NAMALWA (cell line): ENCODE measurements at regions not wholly inside any gene's neighbourhood (a gene's known extent, or its start where the extent isn't known, plus 50 kb on each side); places are given as distances from the start of the nearest gene placed in this dataset.

Source experiments
- DNase-seq: peaks from one replicate; pipeline ENCODE4 v3.0.0-alpha.2; 2015; ENCODE audit warnings: low spot score

DNA sequence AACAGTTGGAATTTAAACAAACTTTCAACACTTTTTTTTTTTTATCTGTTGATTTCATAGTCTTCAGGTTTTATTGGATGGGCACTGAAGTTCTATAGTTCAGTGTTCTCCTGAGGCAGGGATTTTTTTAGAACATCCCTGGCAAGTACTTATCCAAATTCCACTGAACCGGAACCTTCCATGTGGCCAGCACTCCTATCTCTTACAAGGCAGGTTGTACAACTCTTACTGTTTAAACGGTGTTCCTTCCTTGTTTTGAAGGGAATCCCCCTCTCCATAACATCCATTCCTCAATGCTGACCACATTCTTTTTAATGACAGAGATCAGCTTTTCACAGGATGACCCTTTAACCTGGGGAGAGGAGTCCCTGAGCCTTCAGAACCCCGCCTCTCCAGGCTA lies 238.9 kb upstream of the CTBP2 start:
- no peak for DNase-seq

DNA sequence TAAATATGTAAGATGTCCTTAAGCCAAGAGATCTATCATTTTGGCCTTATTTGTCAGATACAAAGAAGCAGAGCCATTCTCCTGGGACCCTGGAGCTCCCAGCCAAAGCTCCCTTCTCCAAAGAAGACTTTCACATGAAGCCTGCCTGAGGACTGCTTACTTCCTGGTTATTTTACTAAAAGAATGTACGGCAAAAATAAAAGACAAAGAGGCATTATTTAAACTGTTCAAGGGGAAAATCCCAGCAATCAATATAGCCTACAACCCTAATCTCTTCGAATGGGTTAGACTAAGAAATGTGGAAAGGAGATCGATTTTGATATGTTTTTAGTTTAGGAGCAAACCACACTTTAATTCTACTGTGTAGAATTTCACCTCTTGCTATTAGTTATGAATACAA lies 237.9 kb upstream of the CTBP2 start:
- no peak for DNase-seq

DNA sequence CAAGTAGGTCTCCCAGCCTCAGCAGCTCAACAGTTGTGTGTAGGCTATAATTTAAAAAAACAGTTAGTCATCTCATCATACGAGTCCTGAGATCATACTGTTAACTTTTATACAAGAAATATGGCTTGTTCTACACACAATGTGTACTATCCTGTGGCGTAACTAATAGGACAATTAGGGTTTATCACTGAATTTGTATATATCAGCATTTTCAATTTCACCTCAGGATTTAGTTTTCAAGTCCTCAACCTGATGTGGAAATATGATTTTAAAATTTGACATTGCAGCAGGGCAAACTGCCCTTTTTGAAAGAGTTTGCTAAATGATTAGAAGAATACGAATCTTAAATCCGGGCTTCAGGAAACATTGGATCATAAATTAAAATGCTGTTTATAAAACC lies 237.2 kb upstream of the CTBP2 start:
- DNase-seq, result no peak

DNA sequence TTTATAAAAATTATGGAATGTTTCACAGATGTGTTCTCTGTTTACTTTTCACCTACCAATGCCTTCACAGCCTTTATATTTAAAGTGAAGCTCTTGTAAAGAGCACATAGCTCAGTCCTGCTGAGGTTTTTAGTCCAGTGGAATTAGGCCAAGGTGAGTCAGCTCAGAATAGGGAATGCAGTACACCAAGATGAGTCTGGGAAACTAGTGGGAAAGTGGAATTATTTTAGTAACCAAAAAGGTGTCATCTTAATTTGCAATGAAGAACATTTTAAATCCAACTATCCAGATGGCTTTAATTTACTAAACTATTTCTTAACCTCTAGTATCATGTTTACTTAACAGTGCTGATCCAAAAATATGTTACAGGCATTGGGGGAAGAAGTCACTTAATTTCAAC lies 236.3 kb upstream of the CTBP2 start:
- DNase-seq, result no peak

DNA sequence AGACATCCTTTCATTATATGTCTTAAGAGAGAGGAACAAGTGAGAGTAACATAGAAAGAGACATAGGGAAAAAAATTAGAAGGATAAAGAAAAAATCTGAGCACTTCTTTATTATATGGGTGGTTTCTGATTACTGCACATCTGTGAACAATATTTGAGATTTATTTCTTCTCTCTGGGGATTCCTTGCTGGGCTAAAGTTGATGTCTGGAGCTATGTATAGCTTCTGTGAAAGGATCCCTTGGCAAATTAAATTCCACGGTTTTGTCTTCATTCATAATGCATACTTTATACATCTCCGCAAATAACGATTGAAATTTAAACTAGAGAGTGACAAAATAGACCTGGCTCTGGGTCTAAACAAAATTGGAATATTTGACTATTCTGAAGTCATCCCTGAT lies 232.2 kb upstream of the CTBP2 start:
- no peak for DNase-seq

DNA sequence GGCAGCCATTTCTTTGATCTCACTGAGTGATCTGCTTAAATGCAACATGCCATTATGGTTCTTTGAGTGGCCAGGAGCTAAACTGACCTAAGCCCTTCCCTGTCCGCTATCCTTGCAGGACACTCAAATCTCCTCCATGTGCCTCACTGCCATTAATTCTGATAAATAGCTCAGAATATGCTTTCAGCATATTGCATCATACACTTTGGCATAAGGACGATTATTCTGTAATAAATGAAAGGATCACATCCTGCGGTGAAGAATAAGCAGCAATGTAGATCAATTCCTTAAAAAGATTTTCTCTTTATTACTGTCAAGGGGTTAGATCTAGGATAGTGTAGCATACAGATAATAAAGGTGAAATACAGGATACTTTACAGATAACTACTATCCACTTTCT lies 231.8 kb upstream of the CTBP2 start:
- no peak for DNase-seq

DNA sequence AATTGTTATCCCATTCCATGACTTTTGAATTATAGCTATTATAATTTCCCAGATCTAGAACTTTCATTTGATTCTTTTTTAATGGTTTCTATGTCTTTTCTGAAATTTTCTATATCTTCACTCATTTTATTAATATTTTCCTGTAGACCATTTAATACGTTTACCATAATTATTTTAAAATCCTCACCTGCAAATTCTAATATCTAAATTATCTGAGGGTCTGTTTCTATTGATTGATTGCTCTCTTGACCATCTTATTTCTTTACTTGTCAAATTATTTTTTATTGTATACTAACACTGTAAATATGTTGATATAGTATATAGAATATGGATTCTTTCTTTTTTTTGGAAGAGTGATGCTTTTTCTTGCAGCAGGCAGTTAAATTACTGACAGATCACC lies 229.3 kb upstream of the CTBP2 start:
- DNase-seq, result no peak

DNA sequence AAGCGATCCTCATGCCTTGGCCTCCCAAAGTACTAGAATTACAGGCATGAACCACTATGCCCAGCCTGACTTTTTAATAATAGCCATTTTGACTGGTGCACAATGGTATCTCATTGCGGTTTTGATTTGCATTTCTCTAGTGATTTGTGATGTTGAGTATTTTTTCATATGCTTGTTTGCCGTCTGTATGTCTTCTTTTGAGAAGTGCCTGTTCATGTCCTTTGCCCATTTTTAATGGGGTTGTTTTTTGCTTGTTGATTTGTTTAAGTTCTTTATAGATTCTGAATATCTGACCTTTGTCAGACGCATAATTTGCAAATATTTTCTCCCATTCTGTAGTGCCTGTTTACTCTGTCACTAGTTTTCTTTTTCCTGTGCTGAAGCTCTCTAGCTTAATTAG lies 219.2 kb upstream of the CTBP2 start:
- no peak for DNase-seq

DNA sequence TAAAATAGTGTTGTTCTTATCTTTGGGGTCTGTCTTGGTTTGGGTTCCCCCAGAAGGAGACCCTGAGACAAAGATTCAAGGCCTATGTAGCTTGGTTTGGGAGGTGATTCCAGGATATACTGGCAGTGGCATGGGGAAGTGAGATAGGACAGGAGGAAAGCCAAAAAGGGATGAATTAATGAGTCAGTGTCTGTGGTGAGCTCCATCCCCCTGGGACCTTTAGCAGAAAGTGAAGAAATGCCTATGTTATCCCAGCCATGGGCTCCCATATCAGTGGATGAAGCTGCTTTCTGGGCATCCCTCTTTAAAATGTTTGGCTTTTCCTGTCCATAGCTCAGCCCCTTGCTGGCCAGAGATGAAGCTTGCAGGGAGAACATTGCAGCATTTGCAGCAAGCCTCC lies 217.0 kb upstream of the CTBP2 start:
- DNase-seq, result no peak

DNA sequence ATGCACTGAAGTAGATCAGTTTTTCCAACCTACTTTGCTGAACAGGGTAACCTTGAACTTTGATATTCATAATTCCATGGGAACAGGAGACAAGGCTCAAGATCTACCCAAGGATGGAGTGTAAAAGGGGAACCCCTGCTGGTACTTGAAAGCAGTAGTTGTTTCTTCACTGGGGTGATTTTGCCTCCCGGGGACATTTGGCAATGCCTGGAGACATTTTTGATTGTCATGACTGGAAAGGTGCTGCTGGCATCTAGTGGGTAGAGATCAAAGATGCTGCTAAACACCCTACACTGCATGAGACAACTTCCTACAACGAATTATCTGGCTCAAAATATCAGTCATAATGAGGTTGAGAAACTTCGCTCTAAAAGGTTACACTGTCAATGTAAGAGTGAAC lies 214.8 kb upstream of the CTBP2 start:
- no peak for DNase-seq

DNA sequence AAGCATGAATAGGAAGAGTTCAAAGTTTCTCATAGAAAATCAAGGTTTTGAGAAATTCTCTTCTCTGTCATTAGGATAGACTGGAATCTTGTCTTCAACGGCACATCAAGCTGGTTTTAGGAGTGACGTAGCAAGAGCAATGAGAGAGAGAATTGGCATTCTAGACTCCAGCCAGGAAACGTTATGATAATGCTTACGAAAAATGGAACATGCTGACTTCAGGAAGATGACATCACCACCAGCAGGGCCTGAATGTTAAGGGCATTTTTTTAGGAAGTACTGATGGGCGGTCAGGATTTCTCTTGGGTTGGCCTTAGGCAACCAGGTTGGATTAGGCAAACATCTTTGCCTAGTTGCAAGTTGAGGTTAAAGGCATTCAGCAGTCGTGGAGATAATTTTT lies 213.2 kb upstream of the CTBP2 start:
- DNase-seq, result no peak

DNA sequence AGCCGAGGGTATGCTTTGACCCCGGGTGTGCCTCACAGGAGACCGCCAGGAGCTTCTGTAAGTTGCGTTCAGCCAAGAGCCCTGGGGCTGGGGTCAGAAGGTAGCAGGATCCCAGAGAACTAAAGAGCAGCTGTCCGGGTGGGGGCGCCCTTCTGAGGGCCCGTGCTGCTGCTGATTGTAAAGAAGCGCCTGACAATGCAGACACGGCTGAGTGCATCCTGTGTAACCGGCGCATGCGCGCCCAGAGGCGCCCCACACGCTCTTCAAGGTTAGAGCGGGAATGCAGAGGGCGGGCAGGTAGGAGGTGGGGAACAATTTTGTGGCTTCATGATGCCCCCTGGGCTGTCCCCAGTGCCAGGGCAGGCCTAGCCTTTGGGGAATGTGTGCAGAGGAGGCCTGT lies 210.2 kb upstream of the CTBP2 start:
- no peak for DNase-seq

DNA sequence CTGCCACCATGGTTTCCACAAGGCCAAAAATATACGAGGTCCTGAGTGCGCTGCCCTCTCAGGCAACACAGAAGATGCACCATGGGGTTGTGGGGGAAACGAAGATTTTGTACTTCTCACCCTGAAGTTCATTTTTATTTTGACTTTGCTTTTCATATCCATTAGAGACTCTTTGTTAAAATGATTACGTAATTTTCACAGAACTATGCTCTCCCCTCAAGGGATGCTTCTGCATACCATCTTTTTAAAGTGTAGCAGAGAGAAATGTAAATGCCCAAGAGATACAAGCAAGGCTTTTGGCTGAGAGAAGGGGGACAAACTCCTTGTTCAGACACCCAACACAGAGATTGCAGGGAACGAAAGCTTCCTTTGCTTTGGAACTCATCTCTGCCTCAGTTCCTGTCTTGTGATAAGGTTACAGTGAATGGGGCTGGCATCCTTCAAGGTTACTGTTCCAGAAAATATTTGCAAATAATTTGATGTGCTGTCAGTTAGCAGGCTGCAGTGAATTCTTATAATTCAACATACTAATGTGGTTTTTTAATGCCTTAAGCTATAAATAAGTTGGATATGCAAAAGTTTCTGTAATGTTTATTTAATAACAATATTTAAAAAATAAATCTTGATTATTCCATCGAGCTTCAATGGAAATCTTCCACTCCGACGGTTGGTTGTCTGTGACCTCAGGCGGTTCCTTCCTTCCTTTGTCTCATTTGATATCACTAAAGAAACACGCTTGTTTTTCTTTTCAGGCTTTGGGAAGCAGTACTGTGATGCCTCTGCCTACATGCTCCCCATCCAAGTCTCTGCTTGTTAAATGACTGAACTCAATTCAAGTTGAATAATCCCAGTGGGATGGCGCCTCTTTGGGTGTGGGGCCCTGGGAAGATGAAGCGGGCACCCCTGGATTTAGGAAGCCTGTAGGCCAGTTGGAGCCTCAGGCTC lies 209.3 kb upstream of the CTBP2 start:
- no peak for DNase-seq

DNA sequence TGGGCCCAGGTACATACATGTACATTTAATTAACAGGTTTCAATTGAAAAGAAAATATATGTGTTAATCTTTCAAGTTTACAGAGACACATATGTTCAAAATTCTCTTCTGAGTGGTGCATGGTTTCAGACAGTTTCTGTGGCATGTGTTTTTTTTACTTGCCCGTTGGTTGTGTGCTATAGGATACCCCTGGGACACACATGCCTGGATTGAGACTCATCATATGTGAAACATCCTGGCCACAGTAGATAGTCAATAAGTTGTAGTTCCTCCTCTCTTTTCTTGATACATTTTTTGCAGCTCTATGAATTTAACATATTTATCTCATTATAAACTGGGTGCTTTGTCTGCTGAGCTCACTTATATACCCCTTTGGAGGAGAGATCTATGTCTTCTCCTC lies 207.8 kb upstream of the CTBP2 start:
- no peak for DNase-seq

DNA sequence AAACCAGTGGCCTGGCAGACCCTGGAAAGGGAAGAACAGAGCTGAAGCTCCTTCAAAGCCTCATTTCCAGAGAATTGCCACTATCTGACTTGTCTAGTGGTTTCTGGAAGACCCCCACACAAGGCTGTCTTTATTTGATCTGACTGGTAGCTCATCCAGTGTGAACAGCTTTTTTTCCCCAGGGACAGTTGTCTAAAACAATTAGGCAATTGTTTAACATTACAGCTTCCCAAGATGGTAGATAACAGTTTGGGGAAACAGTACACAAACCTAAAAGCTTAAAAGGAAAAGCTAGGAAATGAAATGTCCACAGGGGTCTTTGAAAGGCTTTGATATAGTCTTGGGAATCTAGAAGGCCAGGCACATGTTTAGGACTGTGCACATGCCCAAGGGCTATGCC lies 203.4 kb upstream of the CTBP2 start:
- no peak for DNase-seq

DNA sequence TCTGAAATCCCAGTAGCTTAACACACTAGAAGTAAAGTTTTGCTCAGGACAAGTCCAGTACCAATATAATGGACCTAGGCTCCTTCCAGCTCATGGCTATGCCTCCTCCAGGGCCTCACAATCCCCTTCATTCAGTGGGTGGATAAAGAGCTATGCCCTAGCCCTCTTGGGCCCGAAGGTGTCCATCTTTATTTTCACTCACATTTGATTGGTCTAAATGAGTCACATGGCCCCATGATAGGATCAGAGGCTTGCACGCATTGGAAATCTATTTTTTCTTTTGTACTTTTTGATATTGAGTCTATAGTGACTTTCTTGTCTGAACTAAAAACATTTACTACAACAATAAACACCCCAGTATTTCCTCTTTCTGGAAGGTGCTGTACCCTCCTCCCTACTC lies 202.6 kb upstream of the CTBP2 start:
- no peak for DNase-seq

DNA sequence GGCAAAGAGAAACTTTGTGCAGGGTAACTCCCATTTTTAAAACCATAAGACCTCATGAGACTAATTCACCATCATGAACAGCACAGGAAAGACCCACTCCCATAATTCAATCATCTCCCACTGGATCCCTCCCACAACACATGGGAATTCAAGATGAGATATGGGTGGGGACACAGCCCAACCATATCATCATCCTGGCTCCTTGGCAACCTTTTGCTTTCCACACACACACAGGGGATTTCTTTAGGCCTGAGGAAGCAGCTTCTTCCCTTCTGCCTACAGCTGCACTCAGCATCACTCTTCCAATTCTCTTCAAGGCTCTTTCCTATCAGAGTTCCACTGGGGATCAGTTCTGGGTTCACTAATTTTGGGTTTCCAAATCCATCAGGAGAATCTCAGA lies 199.0 kb upstream of the CTBP2 start:
- DNase-seq, result no peak

DNA sequence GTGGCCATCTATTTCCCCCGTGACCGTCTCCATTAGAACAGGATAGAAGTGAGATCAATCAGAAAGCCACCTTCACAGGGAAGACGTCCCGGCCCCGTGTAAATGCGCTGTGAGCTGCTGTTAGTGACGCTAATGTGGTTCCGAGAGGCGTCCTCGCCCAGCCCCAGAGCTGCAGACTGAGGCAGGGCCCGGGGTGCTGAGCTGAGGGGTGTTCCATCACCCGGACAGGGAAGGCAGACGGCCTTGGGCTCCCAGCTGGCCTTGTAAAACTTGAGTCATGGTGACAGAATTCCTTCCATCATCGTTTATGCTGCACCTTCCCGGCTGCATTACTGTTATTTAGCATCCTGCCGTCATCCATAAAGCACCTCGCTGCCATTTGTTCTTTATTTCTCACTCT lies 195.3 kb upstream of the CTBP2 start:
- DNase-seq, result no peak

DNA sequence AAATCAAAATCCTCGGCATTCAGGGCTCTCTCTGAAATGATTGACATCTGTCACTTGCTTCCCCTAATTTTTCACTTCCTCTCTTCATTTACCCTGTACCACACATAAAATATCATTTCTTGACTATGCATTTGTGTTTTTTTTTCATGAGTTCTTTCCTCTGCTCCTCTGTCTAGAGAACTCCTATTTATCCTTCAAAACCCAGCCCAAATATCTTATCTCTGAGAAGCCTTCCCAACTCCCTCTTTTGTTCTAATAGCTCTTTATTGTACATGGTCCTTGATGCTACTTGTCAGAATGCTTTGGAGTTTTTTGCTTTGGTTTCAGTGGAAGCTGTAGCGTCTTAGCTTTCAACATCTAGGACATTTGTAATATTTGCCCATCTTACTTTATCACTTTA lies 190.2 kb upstream of the CTBP2 start:
- no peak for DNase-seq

DNA sequence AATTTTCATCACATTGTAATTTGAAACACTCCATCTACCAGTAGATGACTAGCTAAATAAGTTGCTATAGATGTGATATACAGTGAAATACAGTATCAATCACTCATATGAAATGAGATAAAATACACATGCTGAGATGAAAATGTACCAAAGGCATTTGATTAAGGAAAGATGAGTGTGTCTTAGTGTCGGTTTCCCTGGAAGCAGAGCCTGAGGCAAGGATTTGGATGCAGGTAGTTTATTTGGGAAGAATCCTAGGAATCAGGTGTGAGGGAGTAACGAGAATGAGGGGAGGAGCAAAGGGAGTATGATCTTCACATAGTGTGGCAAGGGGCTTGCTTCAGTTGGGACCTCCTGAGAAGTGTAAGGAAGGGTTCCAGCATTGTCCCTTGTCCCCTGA lies 188.2 kb upstream of the CTBP2 start:
- DNase-seq, result no peak

DNA sequence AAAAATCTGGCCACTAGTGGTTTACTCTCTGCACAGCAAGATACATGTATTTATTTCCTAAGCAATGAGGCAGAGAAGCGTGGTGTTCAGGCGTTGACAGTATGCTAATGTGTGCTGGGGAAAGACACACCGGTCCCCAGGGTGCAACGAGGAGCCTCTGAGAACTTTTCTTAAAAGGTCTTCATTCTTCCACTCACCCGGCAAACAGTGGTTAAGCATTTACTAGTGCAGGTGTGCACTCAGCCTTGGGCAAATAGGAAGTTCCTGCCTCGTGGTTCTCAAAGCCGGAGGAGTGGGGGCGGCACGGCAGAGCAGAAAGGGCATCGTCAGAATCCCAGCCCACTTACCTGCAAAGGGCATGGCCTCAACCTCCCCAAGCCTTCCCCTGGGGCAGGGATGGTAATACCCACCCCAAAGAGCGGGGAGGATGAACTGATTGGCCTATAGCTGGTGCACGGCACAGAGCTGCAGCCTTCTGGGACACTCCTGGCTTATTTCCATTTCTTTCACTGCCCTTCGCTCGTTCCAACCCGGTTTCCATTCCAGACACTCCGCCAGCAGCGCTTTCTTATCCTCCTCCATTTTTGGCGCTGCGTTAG lies 184.3 kb upstream of the CTBP2 start:
- DNase-seq, result peak; percentile 2

DNA sequence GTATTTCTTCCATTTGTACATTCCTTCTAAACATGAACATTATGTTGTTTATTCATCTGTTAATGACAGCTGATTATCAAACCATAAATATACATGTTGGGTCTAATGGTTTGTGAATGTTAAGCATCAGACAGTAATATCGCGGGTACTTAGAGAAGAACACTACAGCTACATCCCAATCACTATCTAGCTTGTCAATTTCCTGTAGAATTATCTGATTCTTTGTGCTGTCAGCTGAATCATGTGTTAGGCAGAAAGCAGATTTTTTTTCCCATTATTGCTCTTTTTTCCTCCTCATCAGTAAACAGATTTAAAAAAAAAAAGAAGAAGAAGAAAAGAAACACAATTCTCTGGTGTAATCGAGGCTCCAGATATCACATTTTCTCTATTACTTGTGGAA lies 183.6 kb upstream of the CTBP2 start:
- DNase-seq, result no peak

DNA sequence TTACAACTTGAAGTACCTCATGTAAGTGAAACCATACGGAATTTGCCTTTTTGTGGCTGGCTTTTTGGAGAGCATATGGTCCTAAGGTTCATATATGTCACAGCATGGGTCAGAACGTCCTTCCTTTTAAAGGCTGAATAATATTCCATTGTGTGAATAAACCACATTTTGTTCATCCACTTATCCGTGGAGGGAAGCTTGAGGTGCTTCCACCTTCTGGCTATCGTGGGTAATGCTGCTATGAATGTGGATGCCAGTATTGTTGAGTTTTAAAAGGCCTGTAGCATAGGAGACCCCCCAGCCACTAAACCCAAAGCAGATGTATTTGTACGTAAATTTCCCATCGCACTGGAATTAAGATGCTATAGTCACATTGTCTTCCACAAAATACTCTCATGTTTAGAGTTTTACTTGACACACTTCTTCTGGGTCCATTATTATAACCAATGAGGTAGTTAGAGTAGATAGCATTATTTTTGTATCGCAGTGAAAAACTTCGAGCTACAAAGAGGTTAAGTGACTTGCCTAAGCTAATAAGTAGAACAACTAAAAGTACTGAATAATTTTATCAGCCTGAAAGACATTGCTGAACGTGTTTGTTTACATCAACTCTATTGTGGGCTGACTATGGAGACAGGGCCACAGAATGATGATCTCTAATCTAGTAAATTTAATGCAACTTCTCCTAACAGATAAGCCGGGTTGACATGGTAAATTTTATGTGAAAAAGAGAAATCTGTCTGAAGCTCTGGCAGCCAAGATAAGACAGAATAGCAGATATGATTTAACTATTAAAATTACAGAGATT lies 183.0 kb upstream of the CTBP2 start:
- peak; percentile 50 for DNase-seq
